Epithelial cell of proximal tubule (primary cell): ENCODE measurements at regions not wholly inside any gene's neighbourhood (a gene's known extent, or its start where the extent isn't known, plus 50 kb on each side); places are given as distances from the start of the nearest gene placed in this dataset.

Experiments used
- DNase-seq: peaks from one replicate; pipeline ENCODE4 v3.0.0-alpha.2; 2011; ENCODE audit warnings: low read depth
- H3K4me3 ChIP-seq: 2 replicates; pipeline ENCODE4 v1.5.1; 2011; ENCODE audit warnings: low read depth, mild to moderate bottlenecking, low read length
- TF ChIP-seq, protein P1 (sequence below): conservative IDR thresholded peaks from 2 replicates; pipeline ENCODE4 v1.5.1; 2012; ENCODE audit warnings: low read depth, mild to moderate bottlenecking, low read length

- no peak for DNase-seq
- H3K4me3 ChIP-seq, result no peak overlapping the region
- TF ChIP-seq, protein P1, sequence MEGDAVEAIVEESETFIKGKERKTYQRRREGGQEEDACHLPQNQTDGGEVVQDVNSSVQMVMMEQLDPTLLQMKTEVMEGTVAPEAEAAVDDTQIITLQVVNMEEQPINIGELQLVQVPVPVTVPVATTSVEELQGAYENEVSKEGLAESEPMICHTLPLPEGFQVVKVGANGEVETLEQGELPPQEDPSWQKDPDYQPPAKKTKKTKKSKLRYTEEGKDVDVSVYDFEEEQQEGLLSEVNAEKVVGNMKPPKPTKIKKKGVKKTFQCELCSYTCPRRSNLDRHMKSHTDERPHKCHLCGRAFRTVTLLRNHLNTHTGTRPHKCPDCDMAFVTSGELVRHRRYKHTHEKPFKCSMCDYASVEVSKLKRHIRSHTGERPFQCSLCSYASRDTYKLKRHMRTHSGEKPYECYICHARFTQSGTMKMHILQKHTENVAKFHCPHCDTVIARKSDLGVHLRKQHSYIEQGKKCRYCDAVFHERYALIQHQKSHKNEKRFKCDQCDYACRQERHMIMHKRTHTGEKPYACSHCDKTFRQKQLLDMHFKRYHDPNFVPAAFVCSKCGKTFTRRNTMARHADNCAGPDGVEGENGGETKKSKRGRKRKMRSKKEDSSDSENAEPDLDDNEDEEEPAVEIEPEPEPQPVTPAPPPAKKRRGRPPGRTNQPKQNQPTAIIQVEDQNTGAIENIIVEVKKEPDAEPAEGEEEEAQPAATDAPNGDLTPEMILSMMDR, result no peak
Measured at GRCh38 chr2:175574069-175574468, 392.6 kb upstream of the ATP5MC3 start.

DNA sequence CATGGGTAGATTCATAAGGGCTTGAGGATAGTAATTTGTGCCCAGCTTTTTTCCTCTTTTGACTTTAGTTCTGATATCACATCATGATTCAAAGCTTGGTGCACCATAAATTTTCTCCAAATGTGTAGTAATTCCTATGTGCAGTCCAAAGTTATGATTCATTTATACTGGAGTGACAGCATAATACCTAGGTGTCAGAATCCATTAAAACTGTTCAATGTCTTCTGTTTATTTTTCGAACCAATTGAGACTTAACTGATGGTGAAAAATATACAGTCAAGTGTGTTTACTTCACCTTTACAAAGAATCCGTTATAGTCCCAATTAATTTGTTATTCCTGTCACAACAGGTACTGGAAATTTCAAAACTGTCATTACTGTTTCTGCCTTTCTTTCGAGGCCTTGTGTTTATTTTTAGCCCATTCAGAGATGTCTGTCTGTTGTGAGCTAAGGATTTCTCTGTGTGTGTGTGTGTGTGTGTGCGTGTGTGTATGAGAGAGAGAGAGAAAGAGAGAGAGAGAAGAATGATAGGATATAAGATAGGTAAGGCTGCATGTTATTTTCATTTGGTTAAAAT lies 389.7 kb upstream of the ATP5MC3 start:
- H3K4me3 ChIP-seq, result no peak overlapping the region
- TF ChIP-seq, protein P1, result no peak
- DNase-seq, result no peak

DNA sequence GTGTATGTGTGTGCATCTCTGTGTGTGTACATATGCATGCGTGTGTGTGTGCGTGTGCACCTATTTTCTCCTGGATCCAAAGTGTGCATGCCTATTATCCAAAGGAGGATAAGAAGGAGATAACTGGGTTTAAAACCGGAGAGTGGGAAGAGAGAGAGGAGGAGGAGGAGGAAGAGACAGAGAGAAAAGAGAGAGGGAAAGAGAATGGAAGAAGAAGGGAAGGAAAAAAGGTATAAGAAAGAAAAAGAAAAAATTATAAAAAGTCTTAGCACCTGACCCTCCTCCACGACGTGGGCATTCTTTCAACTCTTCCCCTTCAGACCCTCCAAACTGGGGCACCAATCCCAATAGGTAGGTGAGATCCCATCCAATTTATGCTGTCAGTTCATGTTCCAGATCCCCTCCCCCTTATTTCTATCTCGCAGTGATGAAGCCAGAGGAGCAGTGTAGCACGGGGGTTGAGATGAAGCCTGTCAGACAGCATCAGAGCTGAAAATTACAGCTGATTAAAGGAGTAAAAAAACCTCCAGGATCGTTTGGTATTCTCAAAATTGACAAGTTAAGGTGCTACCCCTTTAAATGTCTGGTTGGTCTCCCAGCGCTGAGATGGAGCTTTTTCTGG lies 386.7 kb upstream of the ATP5MC3 start:
- H3K4me3 ChIP-seq, result no peak overlapping the region
- TF ChIP-seq, protein P1, result no peak
- no peak for DNase-seq

GRCh38 chr2:175567435-175568061 lies 386.0 kb upstream of the ATP5MC3 start:
- H3K4me3 ChIP-seq, result no peak overlapping the region
- TF ChIP-seq, protein P1, result no peak
- no peak for DNase-seq

GRCh38 chr2:175560521-175561169 lies 379.1 kb upstream of the ATP5MC3 start:
- no peak overlapping the region for H3K4me3 ChIP-seq
- TF ChIP-seq, protein P1, result no peak
- DNase-seq, result no peak

- TF ChIP-seq, protein P1, result no peak
- DNase-seq, result no peak
- no peak overlapping the region for H3K4me3 ChIP-seq
Measured at GRCh38 chr2:175559613-175560012, 378.1 kb upstream of the ATP5MC3 start.
